GM23338 (cell line): ENCODE measurements at regions not wholly inside any gene's neighbourhood (a gene's known extent, or its start where the extent isn't known, plus 50 kb on each side); places are given as distances from the start of the nearest gene placed in this dataset.

ENCODE experiments used
- ATAC-seq: fragments of 200-7000 bp; cut with Tn5 transposase; 3 replicates; pipeline ENCODE4 v1.9.1; 2020
- DNase-seq: peaks from one replicate; pipeline ENCODE4 v3.0.0-alpha.2; 2015; ENCODE audit warnings: low spot score
- H2AFZ ChIP-seq: fragments of 200-600 bp; sonication (generic); 2 replicates; pipeline ENCODE4 v1.8.0; 2016; ENCODE audit warnings: antibody characterized with exemption, mild to moderate bottlenecking, moderate library complexity
- H3F3A ChIP-seq: fragments of 200-600 bp; sonication (generic); replicated peaks from 2 replicates; pipeline ENCODE4 v1.8.0; 2017; ENCODE audit warnings: antibody characterized with exemption, mixed run types, low read depth
- H3K27ac ChIP-seq: fragments of 200-600 bp; sonication (generic); 2 replicates; pipeline ENCODE4 v1.6.1; 2016; ENCODE audit warnings: low read depth
- H3K27me3 ChIP-seq: fragments of 200-600 bp; sonication (generic); 2 replicates; pipeline ENCODE4 v1.8.0; 2016; ENCODE audit warnings: mild to moderate bottlenecking, mixed run types, moderate library complexity; ENCODE audit not compliant: insufficient read depth
- H3K36me3 ChIP-seq: fragments of 200-600 bp; sonication (generic); 2 replicates; pipeline ENCODE4 v1.8.0; 2016; ENCODE audit warnings: mild to moderate bottlenecking; ENCODE audit not compliant: insufficient read depth
- H3K4me1 ChIP-seq: fragments of 200-600 bp; sonication (generic); 2 replicates; pipeline ENCODE4 v1.8.0; 2016; ENCODE audit warnings: mild to moderate bottlenecking, moderate library complexity; ENCODE audit not compliant: insufficient read depth
- H3K4me2 ChIP-seq: fragments of 200-600 bp; sonication (generic); 2 replicates; pipeline ENCODE4 v1.7.1; 2017; ENCODE audit warnings: mixed run types
- H3K4me3 ChIP-seq: fragments of 200-600 bp; sonication (generic); 2 replicates; pipeline ENCODE4 v1.6.1; 2016; ENCODE audit warnings: mixed run types
- H3K79me2 ChIP-seq: fragments of 200-600 bp; sonication (generic); replicated peaks from 2 replicates; pipeline ENCODE4 v1.8.0; 2017; ENCODE audit warnings: mild to moderate bottlenecking; ENCODE audit not compliant: insufficient read depth
- H3K9me2 ChIP-seq: fragments of 200-600 bp; sonication (generic); 2 replicates; pipeline ENCODE4 v1.8.0; 2017; ENCODE audit not compliant: insufficient read depth
- H4K20me1 ChIP-seq: fragments of 200-600 bp; sonication (generic); replicated peaks from 2 replicates; pipeline ENCODE4 v1.8.0; 2017; ENCODE audit warnings: mild to moderate bottlenecking; ENCODE audit not compliant: insufficient read depth
- H3K27ac Mint-ChIP-seq: 2 replicates; pipeline ENCODE4 v1.8.0; 2020; ENCODE audit warnings: inconsistent platforms, mild to moderate bottlenecking, moderate library complexity, mixed read lengths
- H3K27me3 Mint-ChIP-seq: 3 replicates; pipeline ENCODE4 v1.8.0; 2022; ENCODE audit warnings: low read depth, mild to moderate bottlenecking, moderate library complexity, mixed read lengths, inconsistent platforms; ENCODE audit not compliant: insufficient read depth, poor library complexity
- H3K36me3 Mint-ChIP-seq: 3 replicates; pipeline ENCODE4 v1.8.0; 2021; ENCODE audit warnings: low read depth, mild to moderate bottlenecking, inconsistent platforms, moderate library complexity, mixed read lengths
- H3K4me1 Mint-ChIP-seq: 3 replicates; pipeline ENCODE4 v1.8.0; 2020; ENCODE audit warnings: mild to moderate bottlenecking, inconsistent platforms, mixed read lengths
- H3K4me3 Mint-ChIP-seq: 3 replicates; pipeline ENCODE4 v1.8.0; 2021; ENCODE audit warnings: moderate library complexity, mild to moderate bottlenecking, inconsistent platforms, mixed read lengths
- H3K9me3 Mint-ChIP-seq: 3 replicates; pipeline ENCODE4 v1.8.0; 2020; ENCODE audit warnings: moderate library complexity, mild to moderate bottlenecking, inconsistent platforms, mixed read lengths
- CREB1 ChIP-seq: fragments of 250-450 bp; sonication (Bioruptor Pico); IDR thresholded peaks from 2 replicates; pipeline ENCODE4 v1.5.0; 2020; ENCODE audit warnings: low read depth, mild to moderate bottlenecking, moderate library complexity
- EZH2 ChIP-seq: fragments of 200-600 bp; sonication (generic); IDR thresholded peaks from one replicate; pipeline ENCODE4 v1.8.0; 2017; ENCODE audit warnings: antibody characterized with exemption, mild to moderate bottlenecking, low read depth; ENCODE audit not compliant: unreplicated experiment
- EZH2phosphoT487 ChIP-seq: fragments of 200-600 bp; sonication (generic); IDR thresholded peaks from one replicate; pipeline ENCODE4 v1.8.1; 2018; ENCODE audit warnings: antibody characterized with exemption; ENCODE audit not compliant: unreplicated experiment
- JUNB ChIP-seq: IDR thresholded peaks from one replicate; pipeline ENCODE4 v1.6.1; 2016; ENCODE audit warnings: antibody characterized with exemption; ENCODE audit not compliant: unreplicated experiment
- NANOG ChIP-seq: IDR thresholded peaks from 2 replicates; pipeline ENCODE4 v1.6.1; 2016; ENCODE audit warnings: antibody characterized with exemption, borderline replicate concordance
- POLR2AphosphoS5 ChIP-seq: IDR thresholded peaks from 2 replicates; pipeline ENCODE4 v1.6.1; 2016; ENCODE audit warnings: antibody characterized with exemption, low read depth
- ZNF114 ChIP-seq: fragments of 250-450 bp; sonication (Bioruptor Pico); IDR thresholded peaks from 2 replicates; pipeline ENCODE4 v1.5.0; 2020; ENCODE audit warnings: mild to moderate bottlenecking, moderate library complexity
- ZNF331 ChIP-seq: fragments of 250-450 bp; sonication (Bioruptor Pico); IDR thresholded peaks from 2 replicates; pipeline ENCODE4 v1.5.0; 2020; ENCODE audit warnings: low read depth, mild to moderate bottlenecking, moderate library complexity
- ZNF462 ChIP-seq: fragments of 250-450 bp; sonication (Bioruptor Pico); IDR thresholded peaks from 2 replicates; pipeline ENCODE4 v1.5.0; 2020; ENCODE audit warnings: mild to moderate bottlenecking, moderate library complexity
- TF ChIP-seq, protein P1 (sequence below): IDR thresholded peaks from one replicate; pipeline ENCODE4 v1.6.1; 2018; ENCODE audit warnings: antibody characterized with exemption; ENCODE audit not compliant: unreplicated experiment
- TF ChIP-seq, protein P2 (sequence below), 2 experiments: fragments of 200-600 bp in 1 of 2; sonication (generic) in 1 of 2; conservative IDR thresholded peaks; 2 replicates each; pipeline versions ENCODE4 v1.5.1 to v1.6.1; 2016 to 2017; ENCODE audit warnings: antibody characterized with exemption in 2 of 2, low read depth in 2 of 2, mild to moderate bottlenecking in 2 of 2, moderate library complexity in 1 of 2

DNA sequence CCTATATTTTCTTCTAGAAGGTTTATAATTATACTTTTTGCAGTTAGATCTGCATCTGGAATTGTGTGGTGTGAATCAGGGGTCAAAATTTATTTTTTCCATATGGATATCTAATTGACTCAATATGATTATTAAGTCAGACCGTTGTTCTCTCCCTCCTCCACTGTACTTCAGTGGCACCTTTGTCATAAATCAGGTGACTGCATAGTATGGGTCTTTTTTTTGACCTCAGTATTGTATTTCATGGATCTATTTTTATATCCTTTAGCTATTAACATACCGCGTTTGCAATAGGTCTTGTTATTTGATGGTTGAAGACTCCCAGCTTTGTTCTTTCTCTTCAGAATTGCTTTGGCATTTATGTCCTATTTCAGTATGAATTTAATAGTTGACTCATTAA lies 107.4 kb downstream of the BOD1 start:
- Mint-ChIP-seq H3K4me1 (peaks cover 4% of the 10 kb centered on the region), H3K36me3 (no peaks in the 10 kb centered on the region), H3K9me3 (peaks cover 5% of the 10 kb centered on the region; the same call in 2 of the 3 replicates), H3K4me3 (no peak overlapping the region), H3K27me3 (peaks cover 2% of the 10 kb centered on the region), H3K27ac (no peak overlapping the region)
- Histone ChIP-seq H3K4me3 (no peak overlapping the region), H3K79me2 (no peaks in the 10 kb centered on the region), H2AFZ (no peak overlapping the region), H3K27ac (no peak overlapping the region), H3F3A (no peaks in the 10 kb centered on the region), H3K36me3 (no peaks in the 10 kb centered on the region), H4K20me1 (no peaks in the 10 kb centered on the region), H3K4me1 (no peaks in the 10 kb centered on the region), H3K27me3 (no peaks in the 10 kb centered on the region), H3K4me2 (no peak overlapping the region), H3K9me2 (no peaks in the 10 kb centered on the region)
- no peak for DNase-seq
- no peak for ATAC-seq
- TF ChIP-seq NANOG (no peak), ZNF462 (CRISPR knock-in tag) (no peak), EZH2 (no peak), ZNF331 (CRISPR knock-in tag) (no peak), EZH2phosphoT487 (no peak), ZNF114 (no peak), JUNB (no peak), POLR2AphosphoS5 (no peak), CREB1 (CRISPR knock-in tag) (no peak)
- TF ChIP-seq, protein P1, sequence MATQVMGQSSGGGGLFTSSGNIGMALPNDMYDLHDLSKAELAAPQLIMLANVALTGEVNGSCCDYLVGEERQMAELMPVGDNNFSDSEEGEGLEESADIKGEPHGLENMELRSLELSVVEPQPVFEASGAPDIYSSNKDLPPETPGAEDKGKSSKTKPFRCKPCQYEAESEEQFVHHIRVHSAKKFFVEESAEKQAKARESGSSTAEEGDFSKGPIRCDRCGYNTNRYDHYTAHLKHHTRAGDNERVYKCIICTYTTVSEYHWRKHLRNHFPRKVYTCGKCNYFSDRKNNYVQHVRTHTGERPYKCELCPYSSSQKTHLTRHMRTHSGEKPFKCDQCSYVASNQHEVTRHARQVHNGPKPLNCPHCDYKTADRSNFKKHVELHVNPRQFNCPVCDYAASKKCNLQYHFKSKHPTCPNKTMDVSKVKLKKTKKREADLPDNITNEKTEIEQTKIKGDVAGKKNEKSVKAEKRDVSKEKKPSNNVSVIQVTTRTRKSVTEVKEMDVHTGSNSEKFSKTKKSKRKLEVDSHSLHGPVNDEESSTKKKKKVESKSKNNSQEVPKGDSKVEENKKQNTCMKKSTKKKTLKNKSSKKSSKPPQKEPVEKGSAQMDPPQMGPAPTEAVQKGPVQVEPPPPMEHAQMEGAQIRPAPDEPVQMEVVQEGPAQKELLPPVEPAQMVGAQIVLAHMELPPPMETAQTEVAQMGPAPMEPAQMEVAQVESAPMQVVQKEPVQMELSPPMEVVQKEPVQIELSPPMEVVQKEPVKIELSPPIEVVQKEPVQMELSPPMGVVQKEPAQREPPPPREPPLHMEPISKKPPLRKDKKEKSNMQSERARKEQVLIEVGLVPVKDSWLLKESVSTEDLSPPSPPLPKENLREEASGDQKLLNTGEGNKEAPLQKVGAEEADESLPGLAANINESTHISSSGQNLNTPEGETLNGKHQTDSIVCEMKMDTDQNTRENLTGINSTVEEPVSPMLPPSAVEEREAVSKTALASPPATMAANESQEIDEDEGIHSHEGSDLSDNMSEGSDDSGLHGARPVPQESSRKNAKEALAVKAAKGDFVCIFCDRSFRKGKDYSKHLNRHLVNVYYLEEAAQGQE, result no peak
- TF ChIP-seq, protein P2, sequence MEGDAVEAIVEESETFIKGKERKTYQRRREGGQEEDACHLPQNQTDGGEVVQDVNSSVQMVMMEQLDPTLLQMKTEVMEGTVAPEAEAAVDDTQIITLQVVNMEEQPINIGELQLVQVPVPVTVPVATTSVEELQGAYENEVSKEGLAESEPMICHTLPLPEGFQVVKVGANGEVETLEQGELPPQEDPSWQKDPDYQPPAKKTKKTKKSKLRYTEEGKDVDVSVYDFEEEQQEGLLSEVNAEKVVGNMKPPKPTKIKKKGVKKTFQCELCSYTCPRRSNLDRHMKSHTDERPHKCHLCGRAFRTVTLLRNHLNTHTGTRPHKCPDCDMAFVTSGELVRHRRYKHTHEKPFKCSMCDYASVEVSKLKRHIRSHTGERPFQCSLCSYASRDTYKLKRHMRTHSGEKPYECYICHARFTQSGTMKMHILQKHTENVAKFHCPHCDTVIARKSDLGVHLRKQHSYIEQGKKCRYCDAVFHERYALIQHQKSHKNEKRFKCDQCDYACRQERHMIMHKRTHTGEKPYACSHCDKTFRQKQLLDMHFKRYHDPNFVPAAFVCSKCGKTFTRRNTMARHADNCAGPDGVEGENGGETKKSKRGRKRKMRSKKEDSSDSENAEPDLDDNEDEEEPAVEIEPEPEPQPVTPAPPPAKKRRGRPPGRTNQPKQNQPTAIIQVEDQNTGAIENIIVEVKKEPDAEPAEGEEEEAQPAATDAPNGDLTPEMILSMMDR (conservative IDR thresholded peaks at IDR 0.05; ENCODE audit: low read depth in 2 of 2), result no peak
